SK-N-SH (cell line): ENCODE measurements at regions not wholly inside any gene's neighbourhood (a gene's known extent, or its start where the extent isn't known, plus 50 kb on each side); places are given as distances from the start of the nearest gene placed in this dataset.

Source experiments
- EP300 ChIP-seq, 2 experiments: IDR thresholded peaks; 2 replicates each; pipeline versions ENCODE4 v1.4.0 to v1.6.1; 2012; ENCODE audit warnings: borderline replicate concordance in 1 of 2, low read depth in 1 of 2, low read length in 1 of 2
- IRF3 ChIP-seq: fragments of 150-350 bp; IDR thresholded peaks from 2 replicates; pipeline ENCODE4 v1.6.1; 2016; ENCODE audit warnings: mild to moderate bottlenecking, low read depth, low read length
- MAX ChIP-seq: IDR thresholded peaks from 2 replicates; pipeline ENCODE4 v1.4.0; 2012; ENCODE audit warnings: low read depth
- NFIC ChIP-seq: IDR thresholded peaks from 2 replicates; pipeline ENCODE4 v1.4.0; 2012; ENCODE audit warnings: borderline replicate concordance
- POLR2AphosphoS5 ChIP-seq: IDR thresholded peaks from 2 replicates; pipeline ENCODE4 v1.6.1; 2012; ENCODE audit warnings: low read depth, low read length
- TF ChIP-seq, protein P1 (sequence below): fragments of 150-350 bp; IDR thresholded peaks from 2 replicates; pipeline ENCODE4 v1.6.1; 2017; ENCODE audit warnings: antibody characterized with exemption, low read length, low read depth, borderline replicate concordance
- TF ChIP-seq, protein P2 (sequence below): fragments of 200-600 bp; sonication (generic); IDR thresholded peaks from 2 replicates; pipeline ENCODE4 v1.6.1; 2017; ENCODE audit warnings: antibody characterized with exemption, mild to moderate bottlenecking, moderate library complexity

DNA sequence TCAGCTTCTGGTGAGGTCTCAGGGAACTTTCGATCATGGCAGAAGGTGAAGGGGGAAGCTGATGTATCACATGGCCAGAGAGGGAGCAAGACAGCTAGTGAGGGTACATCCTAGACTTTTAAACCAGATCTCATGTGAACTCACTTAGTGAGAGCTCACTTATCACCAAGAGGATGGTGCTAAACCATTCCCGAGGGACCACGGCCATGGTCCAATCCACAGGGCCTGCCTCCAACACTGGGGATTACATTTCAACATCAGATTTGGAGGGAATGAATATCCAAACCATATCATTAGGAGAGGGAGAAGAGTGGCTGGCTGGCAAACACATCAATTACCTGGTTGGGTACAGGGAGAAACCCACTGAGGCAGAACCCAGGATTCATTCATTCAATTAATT lies 75.7 kb upstream of the HAAO start:
- no peak for TF ChIP-seq NFIC
- TF ChIP-seq, protein P1, sequence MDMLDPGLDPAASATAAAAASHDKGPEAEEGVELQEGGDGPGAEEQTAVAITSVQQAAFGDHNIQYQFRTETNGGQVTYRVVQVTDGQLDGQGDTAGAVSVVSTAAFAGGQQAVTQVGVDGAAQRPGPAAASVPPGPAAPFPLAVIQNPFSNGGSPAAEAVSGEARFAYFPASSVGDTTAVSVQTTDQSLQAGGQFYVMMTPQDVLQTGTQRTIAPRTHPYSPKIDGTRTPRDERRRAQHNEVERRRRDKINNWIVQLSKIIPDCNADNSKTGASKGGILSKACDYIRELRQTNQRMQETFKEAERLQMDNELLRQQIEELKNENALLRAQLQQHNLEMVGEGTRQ: no peak
- no peak for TF ChIP-seq EP300 (IDR thresholded peaks at IDR 0.05; ENCODE audit: borderline replicate concordance in 1 of 2, low read depth in 1 of 2, low read length in 1 of 2)
- TF ChIP-seq POLR2AphosphoS5: no peak
- TF ChIP-seq, protein P2, sequence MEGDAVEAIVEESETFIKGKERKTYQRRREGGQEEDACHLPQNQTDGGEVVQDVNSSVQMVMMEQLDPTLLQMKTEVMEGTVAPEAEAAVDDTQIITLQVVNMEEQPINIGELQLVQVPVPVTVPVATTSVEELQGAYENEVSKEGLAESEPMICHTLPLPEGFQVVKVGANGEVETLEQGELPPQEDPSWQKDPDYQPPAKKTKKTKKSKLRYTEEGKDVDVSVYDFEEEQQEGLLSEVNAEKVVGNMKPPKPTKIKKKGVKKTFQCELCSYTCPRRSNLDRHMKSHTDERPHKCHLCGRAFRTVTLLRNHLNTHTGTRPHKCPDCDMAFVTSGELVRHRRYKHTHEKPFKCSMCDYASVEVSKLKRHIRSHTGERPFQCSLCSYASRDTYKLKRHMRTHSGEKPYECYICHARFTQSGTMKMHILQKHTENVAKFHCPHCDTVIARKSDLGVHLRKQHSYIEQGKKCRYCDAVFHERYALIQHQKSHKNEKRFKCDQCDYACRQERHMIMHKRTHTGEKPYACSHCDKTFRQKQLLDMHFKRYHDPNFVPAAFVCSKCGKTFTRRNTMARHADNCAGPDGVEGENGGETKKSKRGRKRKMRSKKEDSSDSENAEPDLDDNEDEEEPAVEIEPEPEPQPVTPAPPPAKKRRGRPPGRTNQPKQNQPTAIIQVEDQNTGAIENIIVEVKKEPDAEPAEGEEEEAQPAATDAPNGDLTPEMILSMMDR: no peak
- TF ChIP-seq MAX: no peak
- no peak for TF ChIP-seq IRF3
